HG02759 (cell line): ENCODE measurements at regions not wholly inside any gene's neighbourhood (a gene's known extent, or its start where the extent isn't known, plus 50 kb on each side); places are given as distances from the start of the nearest gene placed in this dataset.

ENCODE experiments used
- ATAC-seq: cut with Tn5 transposase; IDR thresholded peaks from one replicate; pipeline ENCODE4 v1.9.1; 2021; ENCODE audit warnings: mild to moderate bottlenecking, moderate library complexity; ENCODE audit not compliant: unreplicated experiment

GRCh38 chr4:155616117-155616516 lies 50.5 kb upstream of the GUCY1A1 start:
- ATAC-seq: no peak

DNA sequence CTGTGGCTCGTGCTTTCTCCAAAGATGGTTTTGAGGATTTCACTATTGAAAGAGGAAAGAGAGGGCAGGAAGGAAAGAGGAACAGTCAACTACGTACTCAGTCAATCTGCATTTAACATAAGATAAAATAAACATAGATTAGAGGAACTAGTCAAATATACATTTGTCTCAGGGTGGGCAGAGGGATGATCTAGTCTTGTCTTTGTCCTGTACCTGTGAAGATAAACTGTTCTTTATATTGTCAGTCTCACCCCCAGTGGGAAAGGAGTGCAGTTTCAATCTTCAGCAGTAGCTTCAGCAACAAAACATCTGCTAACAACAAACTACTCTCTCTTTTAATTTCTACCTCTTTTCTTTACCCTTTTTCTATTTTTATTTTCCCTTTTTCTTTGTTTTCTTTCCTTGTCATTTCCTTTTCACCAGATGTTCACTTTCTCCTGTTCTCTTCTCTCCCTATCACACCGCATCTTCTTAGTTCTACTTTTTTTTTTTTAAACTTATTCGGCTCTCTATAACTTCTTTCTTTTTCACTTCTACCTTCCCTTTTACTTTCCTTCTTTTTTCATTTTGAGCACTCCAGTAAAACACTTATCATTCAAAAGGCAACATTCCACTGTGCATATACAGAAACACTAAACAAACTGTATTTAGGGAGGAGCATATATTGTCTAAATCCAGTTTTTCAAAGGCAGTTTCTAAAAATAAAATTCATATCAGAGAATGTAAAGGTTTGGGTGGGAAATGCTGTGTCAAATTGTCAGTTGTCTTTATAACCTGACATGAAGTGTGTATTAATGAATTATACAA lies 51.4 kb upstream of the GUCY1A1 start:
- peak; percentile 46 for ATAC-seq

DNA sequence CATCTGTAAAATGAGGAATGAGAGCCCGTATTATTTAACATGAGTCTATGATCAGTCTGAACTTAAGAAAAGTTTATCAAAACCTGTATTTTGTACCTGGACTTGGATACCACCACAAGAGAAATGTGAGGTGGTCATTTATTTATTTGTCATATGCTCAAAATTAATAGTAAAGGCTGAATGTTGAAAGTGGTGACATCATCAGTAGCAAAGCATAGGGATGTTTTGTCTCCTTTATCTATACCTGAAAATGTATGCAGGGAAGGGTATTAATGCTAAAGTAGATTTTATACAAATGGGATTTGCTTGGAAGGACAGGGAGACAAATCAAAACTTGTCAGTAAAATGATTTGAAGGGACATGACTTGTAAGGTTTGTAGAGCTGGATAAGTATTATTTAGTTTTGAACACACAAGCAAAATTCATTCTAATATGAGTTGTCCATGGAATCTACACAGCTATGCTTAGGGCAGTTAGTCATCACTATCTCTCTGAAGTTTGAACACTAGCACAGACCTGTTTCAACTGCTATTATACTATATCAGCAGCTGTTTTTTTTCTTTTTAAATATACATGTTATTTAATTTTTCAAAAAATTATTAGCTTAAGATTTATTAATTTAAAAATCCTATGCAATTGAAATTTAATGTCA lies 52.4 kb upstream of the GUCY1A1 start:
- no peak for ATAC-seq

GRCh38 chr4:155612074-155612473 lies 54.6 kb upstream of the GUCY1A1 start:
- no peak for ATAC-seq

DNA sequence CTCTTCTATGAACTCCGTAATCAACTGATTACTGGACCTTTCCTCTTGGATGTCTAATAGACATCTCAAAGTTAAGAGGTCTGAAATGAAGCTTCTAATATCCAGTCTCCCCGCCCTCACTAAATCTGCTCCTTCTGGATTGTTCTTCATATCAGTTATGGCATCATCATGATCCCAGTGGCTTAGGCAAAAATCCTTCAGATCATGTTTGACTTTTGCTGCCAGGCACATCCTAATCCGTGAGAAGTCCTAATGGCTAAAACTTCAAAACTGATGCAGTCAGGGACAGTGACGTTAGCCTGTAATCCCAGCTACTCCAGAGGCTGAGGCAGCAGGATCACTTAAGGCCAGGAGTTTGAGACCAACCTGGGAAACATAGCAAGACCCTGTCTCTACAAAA lies 55.1 kb upstream of the GUCY1A1 start:
- no peak for ATAC-seq

DNA sequence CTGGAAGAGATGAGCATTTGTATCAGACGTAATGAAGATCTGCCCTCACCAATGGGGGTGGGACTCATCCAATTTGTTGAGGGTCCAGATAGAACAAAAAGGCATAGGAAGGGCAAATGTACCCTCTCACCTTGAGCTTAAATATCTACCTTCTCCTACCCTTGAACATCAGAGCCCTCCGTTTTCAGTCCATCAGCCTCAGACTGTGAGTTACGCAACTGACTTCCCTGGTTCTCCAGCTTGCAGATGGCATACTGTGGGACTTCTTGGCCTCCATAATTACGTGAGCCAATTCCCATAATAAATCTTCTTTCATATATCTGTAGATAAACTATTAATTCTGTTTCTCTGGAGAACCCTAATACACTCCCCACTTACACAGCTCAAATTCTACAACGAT lies 56.5 kb upstream of the GUCY1A1 start:
- no peak for ATAC-seq

- ATAC-seq: peak; percentile 82
These were observed 57.1 kb upstream of the GUCY1A1 start for GRCh38 chr4:155609455-155610059.

GRCh38 chr4:155608225-155608885 lies 58.3 kb upstream of the GUCY1A1 start:
- ATAC-seq: no peak

DNA sequence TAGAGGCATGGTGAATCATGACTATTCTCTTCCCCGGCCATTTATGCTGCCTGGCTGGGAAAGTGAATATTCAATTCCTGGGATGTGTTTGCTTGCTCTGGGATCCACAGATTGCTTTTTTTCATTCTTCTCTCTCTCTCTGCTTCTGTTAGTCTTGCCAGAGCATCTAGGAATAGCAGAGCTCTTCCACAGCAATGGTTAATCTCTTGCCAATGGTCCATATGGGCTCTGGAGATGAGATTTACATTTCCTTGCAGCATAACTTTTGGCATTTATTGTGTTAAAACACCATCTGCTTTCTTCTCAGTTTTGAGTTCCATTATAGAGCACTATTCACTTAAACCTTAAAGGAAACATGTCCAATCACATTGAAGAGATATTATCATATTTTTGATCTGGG lies 59.2 kb upstream of the GUCY1A1 start:
- no peak for ATAC-seq

DNA sequence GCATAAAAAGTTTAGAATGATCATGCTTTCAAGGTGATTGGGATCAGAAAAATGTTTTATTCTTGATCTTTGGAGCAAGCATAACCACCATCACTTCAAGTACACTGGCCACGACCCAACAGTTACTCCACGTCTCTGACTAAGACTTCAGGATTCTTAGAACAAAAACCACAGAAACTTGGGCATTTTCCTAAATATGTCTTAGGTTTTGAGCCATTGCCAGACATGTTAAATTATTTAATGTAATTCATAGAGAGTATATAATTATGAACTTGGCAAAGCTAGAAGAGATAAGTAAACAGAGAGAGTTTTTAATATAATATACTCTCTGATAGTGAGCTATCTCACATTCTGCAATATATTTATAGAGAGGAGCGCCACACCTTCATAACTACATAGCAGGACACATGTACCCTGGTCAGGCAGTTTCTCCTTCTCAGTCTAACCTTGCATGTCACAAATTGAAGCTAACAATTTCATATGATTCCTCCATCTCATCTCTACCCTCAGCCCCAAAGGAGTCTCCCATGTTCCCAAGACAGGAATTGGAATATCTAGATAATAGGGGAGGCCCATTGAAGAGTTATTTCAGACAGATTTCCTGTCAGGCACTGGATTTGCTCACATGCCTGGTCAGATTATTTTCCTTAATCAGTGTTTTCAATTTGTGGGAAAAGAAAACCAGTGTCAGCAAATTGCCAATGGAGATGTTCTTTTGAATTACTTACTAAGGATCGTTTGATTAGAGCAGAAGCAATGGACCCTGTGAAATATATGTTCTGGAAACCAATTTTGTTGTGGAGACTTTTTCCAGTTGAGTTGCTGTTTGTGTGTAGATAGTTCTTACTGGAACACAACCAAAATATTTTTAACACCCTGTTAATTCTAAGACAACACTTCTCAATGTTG lies 61.7 kb upstream of the GUCY1A1 start:
- no peak for ATAC-seq

- no peak for ATAC-seq
These were observed 63.2 kb upstream of the GUCY1A1 start for GRCh38 chr4:155603360-155603891.

- no peak for ATAC-seq
These were observed 64.1 kb upstream of the GUCY1A1 start for GRCh38 chr4:155602351-155603140.

DNA sequence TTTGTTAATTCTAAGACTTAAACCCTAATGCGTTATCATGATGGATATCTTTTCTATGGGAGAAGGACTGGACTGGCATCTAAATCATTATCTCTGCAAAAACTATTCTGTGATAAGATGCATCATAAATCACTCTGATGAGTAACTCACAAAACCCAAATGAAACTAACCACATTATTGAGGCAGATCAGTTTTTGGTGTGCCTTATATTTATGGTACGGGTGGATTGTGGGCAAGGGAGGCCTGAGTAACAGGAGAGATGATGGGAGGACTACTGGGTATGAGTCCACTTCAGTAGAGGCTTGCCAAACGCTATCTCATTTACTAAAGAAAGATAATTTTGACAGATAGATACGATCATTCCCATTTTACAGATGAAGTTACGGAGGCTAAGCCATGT lies 66.4 kb upstream of the GUCY1A1 start:
- ATAC-seq: no peak

DNA sequence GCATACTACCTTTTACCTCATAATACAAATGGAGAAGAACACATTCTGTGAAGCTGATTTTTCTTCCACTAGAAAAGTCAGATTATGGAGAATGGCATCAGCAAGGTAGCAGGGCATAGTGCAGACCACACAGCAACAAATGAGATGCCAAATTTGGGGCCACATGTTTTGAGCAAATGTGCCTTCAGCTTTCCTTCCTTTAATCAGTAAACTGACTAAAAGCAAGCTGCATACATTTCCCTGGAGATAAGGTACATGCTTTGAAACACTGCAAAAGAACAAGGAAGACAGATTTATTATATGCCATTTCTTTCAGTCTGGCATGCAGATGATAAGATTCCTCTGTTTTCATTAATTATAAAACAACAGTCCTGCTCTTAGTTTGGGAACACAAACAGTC lies 67.1 kb upstream of the GUCY1A1 start:
- no peak for ATAC-seq

DNA sequence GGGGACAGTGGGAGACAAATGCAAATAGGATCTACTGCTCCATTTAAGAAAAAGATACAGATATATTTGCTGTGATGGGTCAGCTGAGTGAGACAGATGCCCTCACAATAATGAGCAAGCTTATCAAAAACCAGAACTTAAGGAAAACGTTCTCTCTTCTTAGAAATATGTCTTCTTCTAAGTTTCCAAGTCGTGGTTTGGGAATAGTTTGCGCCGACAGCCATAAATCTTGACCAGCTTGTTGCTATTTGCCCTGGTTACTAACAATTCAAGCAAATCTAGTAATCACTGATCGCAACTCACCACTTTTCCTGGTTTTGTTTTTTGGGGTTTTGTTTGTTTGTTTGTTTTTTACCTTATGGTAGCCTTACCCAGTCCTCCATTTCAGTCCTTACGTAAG lies 67.6 kb upstream of the GUCY1A1 start:
- ATAC-seq: no peak

- no peak for ATAC-seq
These were observed 68.7 kb upstream of the GUCY1A1 start for GRCh38 chr4:155597933-155598451.

DNA sequence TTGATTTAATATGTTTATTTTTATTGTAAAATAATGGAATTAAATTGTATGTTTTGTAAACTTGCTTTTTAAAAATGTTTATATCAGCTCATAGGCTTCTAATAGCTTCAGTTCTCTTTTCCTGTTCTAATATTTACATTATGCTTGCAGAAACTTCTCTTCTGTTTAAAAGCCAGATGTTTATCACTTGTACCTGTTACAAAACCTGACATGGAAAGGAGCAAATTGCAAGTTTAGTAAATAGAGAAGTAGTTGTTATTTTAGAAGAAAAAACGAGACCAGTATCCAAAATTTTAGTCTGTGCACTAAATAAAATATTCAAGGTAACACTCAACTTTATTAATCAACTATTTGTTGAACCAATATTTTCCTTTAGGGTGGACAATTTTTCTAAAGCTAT lies 69.4 kb upstream of the GUCY1A1 start:
- ATAC-seq: no peak

- no peak for ATAC-seq
These were observed 72.9 kb upstream of the GUCY1A1 start for GRCh38 chr4:155593793-155594192.

- ATAC-seq: no peak
These were observed 73.7 kb upstream of the GUCY1A1 start for GRCh38 chr4:155592938-155593297.
